ENCODE measurements at regions not wholly inside any gene's neighbourhood (a gene's known extent, or its start where the extent isn't known, plus 50 kb on each side); places are given as distances from the start of the nearest gene placed in this dataset.

GRCh38 chr18:25883091-25883490 lies 207.3 kb downstream of the SS18 start:
- H3K4me1 ChIP-seq (ENCODE audit: control insufficient read depth in 1 of 2, insufficient read depth in 2 of 2, low read length in 2 of 2), result no peaks in the 10 kb centered on the region
- H3K27me3 ChIP-seq (ENCODE audit: control insufficient read depth in 1 of 2, insufficient read depth in 2 of 2, low read length in 1 of 2), result no peaks in the 10 kb centered on the region
- no peaks in the 10 kb centered on the region for H3K36me3 ChIP-seq (ENCODE audit: control insufficient read depth in 1 of 2, insufficient read depth in 2 of 2, low read length in 1 of 2)
- no peak for DNase-seq
- 49 to 51% methylated on average over 4 of the region's 4 CpGs for WGBS, 2 donors
- ATAC-seq (ENCODE audit: low FRiP score), result no peak
- no peak overlapping the region for H3K4me3 ChIP-seq (ENCODE audit: low read length in 2 of 2)
- intact Hi-C loops (cut with DNase I), result no loop called here
- no peak overlapping the region for H3K27ac ChIP-seq (ENCODE audit: low read depth in 1 of 2, low read length in 2 of 2)
- H3K9me3 ChIP-seq (ENCODE audit: control insufficient read depth, low read length), result no peaks in the 10 kb centered on the region

GRCh38 chr18:25881149-25881548 lies 209.3 kb downstream of the SS18 start:
- H3K27me3 ChIP-seq (ENCODE audit: control insufficient read depth in 1 of 2, insufficient read depth in 2 of 2, low read length in 1 of 2), result no peaks in the 10 kb centered on the region
- H3K36me3 ChIP-seq (ENCODE audit: control insufficient read depth in 1 of 2, insufficient read depth in 2 of 2, low read length in 1 of 2), result no peaks in the 10 kb centered on the region
- no peaks in the 10 kb centered on the region for H3K9me3 ChIP-seq (ENCODE audit: control insufficient read depth, low read length)
- ATAC-seq (ENCODE audit: low FRiP score), result no peak
- DNase-seq, result no peak
- H3K4me1 ChIP-seq (ENCODE audit: control insufficient read depth in 1 of 2, insufficient read depth in 2 of 2, low read length in 2 of 2), result no peaks in the 10 kb centered on the region
- H3K27ac ChIP-seq (ENCODE audit: low read depth in 1 of 2, low read length in 2 of 2), result no peak overlapping the region
- WGBS, 2 donors, result 84 to 91% methylated on average over 2 of the region's 2 CpGs
- intact Hi-C loops (cut with DNase I), result no loop called here
- H3K4me3 ChIP-seq (ENCODE audit: low read length in 2 of 2), result no peak overlapping the region

- 92 to 98% methylated on average over 3 of the region's 3 CpGs for WGBS, 2 donors
- H3K27ac ChIP-seq (ENCODE audit: low read depth in 1 of 2, low read length in 2 of 2), result no peak overlapping the region
- H3K4me1 ChIP-seq (ENCODE audit: control insufficient read depth in 1 of 2, insufficient read depth in 2 of 2, low read length in 2 of 2), result no peaks in the 10 kb centered on the region
- H3K4me3 ChIP-seq (ENCODE audit: low read length in 2 of 2), result no peak overlapping the region
- H3K9me3 ChIP-seq (ENCODE audit: control insufficient read depth, low read length), result peaks cover 4% of the 10 kb centered on the region
- H3K27me3 ChIP-seq (ENCODE audit: control insufficient read depth in 1 of 2, insufficient read depth in 2 of 2, low read length in 1 of 2), result peaks cover 0 to 2% of the 10 kb centered on the region in 2 donors
- no peak for ATAC-seq (ENCODE audit: low FRiP score)
- H3K36me3 ChIP-seq (ENCODE audit: control insufficient read depth in 1 of 2, insufficient read depth in 2 of 2, low read length in 1 of 2), result no peaks in the 10 kb centered on the region
- no peak for DNase-seq
- intact Hi-C loops (cut with DNase I), result no loop called here
Observed at GRCh38 chr18:25880441-25880840, 210.0 kb downstream of the SS18 start.

GRCh38 chr18:25876330-25876948 lies 214.0 kb downstream of the SS18 start:
- Histone ChIP-seq H3K9me3 (ENCODE audit: control insufficient read depth, low read length) (peaks cover 6% of the 10 kb centered on the region), H3K4me3 (ENCODE audit: low read length in 2 of 2) (no peak overlapping the region), H3K27ac (ENCODE audit: low read depth in 1 of 2, low read length in 2 of 2) (no peak overlapping the region), H3K27me3 (ENCODE audit: control insufficient read depth in 1 of 2, insufficient read depth in 2 of 2, low read length in 1 of 2) (peaks cover 0 to 2% of the 10 kb centered on the region in 2 donors), H3K36me3 (ENCODE audit: control insufficient read depth in 1 of 2, insufficient read depth in 2 of 2, low read length in 1 of 2) (no peaks in the 10 kb centered on the region), H3K4me1 (ENCODE audit: control insufficient read depth in 1 of 2, insufficient read depth in 2 of 2, low read length in 2 of 2) (no peaks in the 10 kb centered on the region)
- DNase-seq, result no peak
- 8 to 15% methylated on average over 7 of the region's 7 CpGs for WGBS, 2 donors
- intact Hi-C loops (cut with DNase I), result no loop called here
- no peak for ATAC-seq (ENCODE audit: low FRiP score)

- intact Hi-C loops (cut with DNase I), result no loop called here
- ATAC-seq (ENCODE audit: low FRiP score) (no peak), DNase-seq (no peak)
- Histone ChIP-seq H3K27me3 (ENCODE audit: control insufficient read depth in 1 of 2, insufficient read depth in 2 of 2, low read length in 1 of 2) (peaks cover 0 to 2% of the 10 kb centered on the region in 2 donors), H3K9me3 (ENCODE audit: control insufficient read depth, low read length) (peaks cover 6% of the 10 kb centered on the region), H3K36me3 (ENCODE audit: control insufficient read depth in 1 of 2, insufficient read depth in 2 of 2, low read length in 1 of 2) (no peaks in the 10 kb centered on the region), H3K4me1 (ENCODE audit: control insufficient read depth in 1 of 2, insufficient read depth in 2 of 2, low read length in 2 of 2) (no peaks in the 10 kb centered on the region), H3K4me3 (ENCODE audit: low read length in 2 of 2) (no peak overlapping the region), H3K27ac (ENCODE audit: low read depth in 1 of 2, low read length in 2 of 2) (no peak overlapping the region)
- 33 to 35% methylated on average over 7 of the region's 7 CpGs for WGBS, 2 donors
Observed at GRCh38 chr18:25875551-25876240, 214.7 kb downstream of the SS18 start.

- Histone ChIP-seq H3K4me1 (ENCODE audit: control insufficient read depth in 1 of 2, insufficient read depth in 2 of 2, low read length in 2 of 2) (no peaks in the 10 kb centered on the region), H3K36me3 (ENCODE audit: control insufficient read depth in 1 of 2, insufficient read depth in 2 of 2, low read length in 1 of 2) (no peaks in the 10 kb centered on the region), H3K9me3 (ENCODE audit: control insufficient read depth, low read length) (peaks cover 6% of the 10 kb centered on the region), H3K4me3 (ENCODE audit: low read length in 2 of 2) (no peak overlapping the region), H3K27ac (ENCODE audit: low read depth in 1 of 2, low read length in 2 of 2) (no peak overlapping the region), H3K27me3 (ENCODE audit: control insufficient read depth in 1 of 2, insufficient read depth in 2 of 2, low read length in 1 of 2) (peaks cover 0 to 2% of the 10 kb centered on the region in 2 donors)
- intact Hi-C loops (cut with DNase I), result no loop called here
- ATAC-seq (ENCODE audit: low FRiP score) (no peak), DNase-seq (no peak)
- 48 to 51% methylated on average over 3 of the region's 3 CpGs for WGBS, 2 donors
Observed at GRCh38 chr18:25873833-25874232, 216.6 kb downstream of the SS18 start.

GRCh38 chr18:25866331-25866730 lies 224.1 kb downstream of the SS18 start:
- Histone ChIP-seq H3K9me3 (ENCODE audit: control insufficient read depth, low read length) (no peaks in the 10 kb centered on the region), H3K27me3 (ENCODE audit: control insufficient read depth in 1 of 2, insufficient read depth in 2 of 2, low read length in 1 of 2) (no peaks in the 10 kb centered on the region), H3K4me1 (ENCODE audit: control insufficient read depth in 1 of 2, insufficient read depth in 2 of 2, low read length in 2 of 2) (peaks cover 0 to 3% of the 10 kb centered on the region in 2 donors), H3K4me3 (ENCODE audit: low read length in 2 of 2) (no peak overlapping the region), H3K36me3 (ENCODE audit: control insufficient read depth in 1 of 2, insufficient read depth in 2 of 2, low read length in 1 of 2) (no peaks in the 10 kb centered on the region), H3K27ac (ENCODE audit: low read depth in 1 of 2, low read length in 2 of 2) (no peak overlapping the region)
- DNase-seq (no peak), ATAC-seq (ENCODE audit: low FRiP score) (no peak)
- 74 to 79% methylated on average over 3 of the region's 3 CpGs for WGBS, 2 donors
- intact Hi-C loops (cut with DNase I), result no loop called here

- 9 to 12% methylated on average over 9 of the region's 9 CpGs for WGBS, 2 donors
- Histone ChIP-seq H3K4me1 (ENCODE audit: control insufficient read depth in 1 of 2, insufficient read depth in 2 of 2, low read length in 2 of 2) (peaks cover 0 to 3% of the 10 kb centered on the region in 2 donors), H3K36me3 (ENCODE audit: control insufficient read depth in 1 of 2, insufficient read depth in 2 of 2, low read length in 1 of 2) (no peaks in the 10 kb centered on the region), H3K27me3 (ENCODE audit: control insufficient read depth in 1 of 2, insufficient read depth in 2 of 2, low read length in 1 of 2) (no peaks in the 10 kb centered on the region), H3K4me3 (ENCODE audit: low read length in 2 of 2) (peak overlapping the region in 1 of 2 donors; percentile 18), H3K27ac (ENCODE audit: low read depth in 1 of 2, low read length in 2 of 2) (no peak overlapping the region), H3K9me3 (ENCODE audit: control insufficient read depth, low read length) (no peaks in the 10 kb centered on the region)
- intact Hi-C loops (cut with DNase I), result no loop called here
- no peak for DNase-seq
- no peak for ATAC-seq (ENCODE audit: low FRiP score)
Observed at GRCh38 chr18:25862881-25863600, 227.4 kb downstream of the SS18 start.
